ENCODE measurements at regions not wholly inside any gene's neighbourhood (a gene's known extent, or its start where the extent isn't known, plus 50 kb on each side); places are given as distances from the start of the nearest gene placed in this dataset.

GRCh38 chr5:133905424-133905823, 63.0 kb downstream of the C5orf15 start:
- DNase-seq (ENCODE audit: low read depth in 2 of 2): no peak

GRCh38 chr5:133904641-133905040, 63.8 kb downstream of the C5orf15 start:
- DNase-seq (ENCODE audit: low read depth in 2 of 2): no peak

- no peak for DNase-seq (ENCODE audit: low read depth in 2 of 2)
Observed at GRCh38 chr5:133902511-133903118, 65.8 kb downstream of the C5orf15 start.

- DNase-seq (ENCODE audit: low read depth in 2 of 2): no peak
Observed at GRCh38 chr5:133900534-133901270, 67.7 kb downstream of the C5orf15 start.

- DNase-seq (ENCODE audit: low read depth in 2 of 2): no peak
Observed at GRCh38 chr5:133899506-133899905, 68.9 kb downstream of the C5orf15 start.

- no peak for DNase-seq (ENCODE audit: low read depth in 2 of 2)
Observed at GRCh38 chr5:133898440-133898839, 70.0 kb downstream of the C5orf15 start.

- no peak for DNase-seq (ENCODE audit: low read depth in 2 of 2)
Observed at GRCh38 chr5:133897431-133897830, 71.0 kb downstream of the C5orf15 start.

- DNase-seq (ENCODE audit: low read depth in 2 of 2): no peak
Observed at GRCh38 chr5:133896873-133897272, 71.6 kb downstream of the C5orf15 start.

GRCh38 chr5:133895979-133896845, 72.2 kb downstream of the C5orf15 start:
- DNase-seq (ENCODE audit: low read depth in 2 of 2): no peak

GRCh38 chr5:133894143-133894542, 74.3 kb downstream of the C5orf15 start:
- DNase-seq (ENCODE audit: low read depth in 2 of 2): no peak

- no peak for DNase-seq (ENCODE audit: low read depth in 2 of 2)
Observed at GRCh38 chr5:133892774-133893173, 75.7 kb downstream of the C5orf15 start.

GRCh38 chr5:133892306-133892705, 76.1 kb downstream of the C5orf15 start:
- no peak for DNase-seq (ENCODE audit: low read depth in 2 of 2)

- DNase-seq (ENCODE audit: low read depth in 2 of 2): no peak
Observed at GRCh38 chr5:133891390-133891789, 77.0 kb downstream of the C5orf15 start.

GRCh38 chr5:133890776-133891280, 77.6 kb downstream of the C5orf15 start:
- no peak for DNase-seq (ENCODE audit: low read depth in 2 of 2)

- DNase-seq (ENCODE audit: low read depth in 2 of 2): no peak
Observed at GRCh38 chr5:133890314-133890713, 78.1 kb downstream of the C5orf15 start.

- DNase-seq (ENCODE audit: low read depth in 2 of 2): no peak
Observed at GRCh38 chr5:133889271-133889905, 79.0 kb downstream of the C5orf15 start.

GRCh38 chr5:133888625-133888991, 79.8 kb downstream of the C5orf15 start:
- DNase-seq (ENCODE audit: low read depth in 2 of 2): no peak

GRCh38 chr5:133885566-133885965, 82.9 kb downstream of the C5orf15 start:
- DNase-seq (ENCODE audit: low read depth in 2 of 2): no peak

GRCh38 chr5:133884569-133885311, 83.7 kb downstream of the C5orf15 start:
- no peak for DNase-seq (ENCODE audit: low read depth in 2 of 2)

GRCh38 chr5:133883916-133884315, 84.5 kb downstream of the C5orf15 start:
- no peak for DNase-seq (ENCODE audit: low read depth in 2 of 2)

GRCh38 chr5:133882846-133883245, 85.6 kb downstream of the C5orf15 start:
- DNase-seq (ENCODE audit: low read depth in 2 of 2): no peak

Measured in fibroblast of skin of left biceps (primary cell).